ENCODE measurements at regions not wholly inside any gene's neighbourhood (a gene's known extent, or its start where the extent isn't known, plus 50 kb on each side); places are given as distances from the start of the nearest gene placed in this dataset.
"Not testable (repeated sequence)": the region's sequence is repeated elsewhere in the genome, so short reads cannot be mapped to it uniquely, and the experiment has no call there.

GRCh38 chr14:30462358-30462757 is 96.6 kb upstream of the G2E3 start:
- Mint-ChIP-seq H3K27me3 (peaks cover 11% of the 10 kb centered on the region), H3K27ac (no peak overlapping the region), H3K4me1 (no peaks in the 10 kb centered on the region), H3K4me3 (no peak overlapping the region), H3K36me3 (ENCODE audit: low read depth) (no peaks in the 10 kb centered on the region), H3K9me3 (ENCODE audit: low read depth) (no peaks in the 10 kb centered on the region)
- no peak for ATAC-seq
- no peak for DNase-seq
- POLR2A ChIA-PET = no interaction called here
- CTCF ChIA-PET = interaction anchor here (0.7 to 1.2 kb wide), 2 partner anchors 8 to 19 kb away, joined by 3 read pairs; no protein-coding TSS in a partner anchor
- intact Hi-C loops (cut with DNase I, micrococcal nuclease) = no loop called here

DNA sequence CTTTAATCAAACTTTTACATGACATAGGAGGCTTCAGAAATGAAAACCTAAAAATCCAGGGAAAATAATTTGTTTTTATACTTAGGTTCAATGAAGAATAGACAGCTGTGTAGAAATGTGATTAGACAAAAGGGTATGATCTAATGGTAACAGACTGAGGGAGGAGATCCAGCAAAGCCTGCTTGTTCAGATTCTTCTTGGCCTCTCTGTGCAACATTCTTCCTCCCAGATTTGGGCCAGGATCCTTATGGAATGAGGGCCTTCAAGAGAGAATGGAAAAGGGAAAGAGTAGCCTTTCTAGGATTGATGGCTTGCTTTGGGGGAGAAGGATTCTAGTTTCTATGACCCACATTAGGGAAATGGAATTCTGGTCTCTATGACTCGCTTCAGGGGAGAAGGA is 94.5 kb upstream of the G2E3 start:
- intact Hi-C loops (cut with DNase I, micrococcal nuclease) = no loop called here
- H3K36me3 Mint-ChIP-seq (ENCODE audit: low read depth) = no peaks in the 10 kb centered on the region
- no peaks in the 10 kb centered on the region for H3K4me1 Mint-ChIP-seq
- ChIA-PET CTCF (interaction anchor here (0.8 kb wide), 1 partner anchor 62 kb away, joined by 3 read pairs; no protein-coding TSS in a partner anchor), POLR2A (no interaction called here)
- H3K4me3 Mint-ChIP-seq = no peak overlapping the region
- DNase-seq (no peak), ATAC-seq (no peak)
- H3K27ac Mint-ChIP-seq = no peak overlapping the region
- no peaks in the 10 kb centered on the region for H3K9me3 Mint-ChIP-seq (ENCODE audit: low read depth)
- H3K27me3 Mint-ChIP-seq = peaks cover 10% of the 10 kb centered on the region

- H3K4me3 Mint-ChIP-seq = no peak overlapping the region
Observed at GRCh38 chr14:30468354-30468753, 90.6 kb upstream of the G2E3 start.

DNA sequence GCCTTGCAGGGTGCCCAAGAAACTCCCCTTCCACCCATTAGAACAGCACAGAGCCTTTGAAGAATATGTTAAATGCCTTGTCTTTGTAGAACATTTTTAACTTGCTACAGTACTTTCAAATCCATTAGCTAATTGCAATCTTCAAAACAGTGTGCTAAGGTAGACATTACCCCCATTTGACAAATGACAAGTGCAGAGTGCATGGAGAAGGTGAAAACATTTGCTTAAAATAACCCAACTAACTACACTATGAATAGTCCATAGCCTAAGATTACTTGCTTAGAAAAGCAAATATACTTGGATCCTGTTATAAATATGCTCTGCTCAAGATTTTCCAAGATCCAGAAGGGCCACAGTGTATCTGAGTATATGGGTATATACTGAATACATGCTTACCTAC is 87.0 kb upstream of the G2E3 start:
- H3K4me1 Mint-ChIP-seq = no peaks in the 10 kb centered on the region
- H3K4me3 Mint-ChIP-seq = no peak overlapping the region
- H3K9me3 Mint-ChIP-seq (ENCODE audit: low read depth) = no peaks in the 10 kb centered on the region
- POLR2A ChIA-PET = no interaction called here
- H3K27me3 Mint-ChIP-seq = peaks cover 2% of the 10 kb centered on the region
- H3K36me3 Mint-ChIP-seq (ENCODE audit: low read depth) = no peaks in the 10 kb centered on the region
- intact Hi-C loops (cut with DNase I, micrococcal nuclease) = no loop called here
- no peak overlapping the region for H3K27ac Mint-ChIP-seq
- CTCF ChIA-PET = no interaction called here
- DNase-seq (no peak), ATAC-seq (no peak)

More at GRCh38 chr14:30468354-30468753, 90.6 kb upstream of the G2E3 start:
- Mint-ChIP-seq H3K9me3 (ENCODE audit: low read depth) (no peaks in the 10 kb centered on the region), H3K36me3 (ENCODE audit: low read depth) (no peaks in the 10 kb centered on the region), H3K27ac (no peak overlapping the region), H3K27me3 (peaks cover 4% of the 10 kb centered on the region), H3K4me1 (no peaks in the 10 kb centered on the region)
- CTCF ChIA-PET = interaction anchor here (0.6 to 1.2 kb wide), 2 partner anchors 94 to 1719 kb away, joined by 3 read pairs; no protein-coding TSS in a partner anchor
- DNase-seq (no peak), ATAC-seq (no peak)
- intact Hi-C loops (cut with DNase I, micrococcal nuclease) = no loop called here
- POLR2A ChIA-PET = no interaction called here

DNA sequence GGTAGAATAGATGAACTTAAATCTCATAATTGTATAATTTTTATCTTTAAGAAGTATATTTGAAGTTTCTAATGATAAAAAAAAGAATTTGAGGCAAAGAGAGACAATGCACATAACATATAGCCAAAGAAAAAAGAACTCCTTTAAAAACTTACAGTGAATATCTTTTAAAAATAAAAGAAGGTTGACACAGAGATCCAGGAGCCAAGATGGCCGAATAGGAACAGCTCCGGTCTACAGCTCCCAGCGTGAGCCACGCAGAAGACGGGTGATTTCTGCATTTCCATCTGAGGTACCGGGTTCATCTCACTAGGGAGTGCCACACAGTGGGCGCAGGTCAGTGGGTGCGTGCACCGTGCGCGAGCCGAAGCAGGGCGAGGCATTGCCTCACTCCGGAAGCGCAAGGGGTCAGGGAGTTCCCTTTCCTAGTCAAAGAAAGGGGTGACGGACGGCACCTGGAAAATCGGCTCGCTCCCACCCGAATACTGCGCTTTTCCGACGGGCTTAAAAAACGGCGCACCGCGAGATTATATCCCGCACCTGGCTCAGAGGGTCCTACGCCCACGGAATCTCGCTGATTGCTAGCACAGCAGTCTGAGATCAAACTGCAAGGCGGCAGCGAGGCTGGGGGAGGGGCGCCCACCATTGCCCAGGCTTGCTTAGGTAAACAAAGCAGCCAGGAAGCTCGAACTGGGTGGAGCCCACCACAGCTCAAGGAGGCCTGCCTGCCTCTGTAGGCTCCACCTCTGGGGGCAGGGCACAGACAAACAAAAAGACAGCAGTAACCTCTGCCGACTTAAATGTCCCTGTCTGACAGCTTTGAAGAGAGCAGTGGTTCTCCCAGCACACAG is 84.9 kb upstream of the G2E3 start:
- H3K27ac Mint-ChIP-seq; DNase-seq; CTCF ChIA-PET; intact Hi-C loops (cut with DNase I, micrococcal nuclease); ATAC-seq; H3K4me3 Mint-ChIP-seq; H3K4me1 Mint-ChIP-seq; POLR2A ChIA-PET; H3K27me3 Mint-ChIP-seq; H3K36me3 Mint-ChIP-seq (ENCODE audit: low read depth); H3K9me3 Mint-ChIP-seq (ENCODE audit: low read depth): not testable (repeated sequence)

DNA sequence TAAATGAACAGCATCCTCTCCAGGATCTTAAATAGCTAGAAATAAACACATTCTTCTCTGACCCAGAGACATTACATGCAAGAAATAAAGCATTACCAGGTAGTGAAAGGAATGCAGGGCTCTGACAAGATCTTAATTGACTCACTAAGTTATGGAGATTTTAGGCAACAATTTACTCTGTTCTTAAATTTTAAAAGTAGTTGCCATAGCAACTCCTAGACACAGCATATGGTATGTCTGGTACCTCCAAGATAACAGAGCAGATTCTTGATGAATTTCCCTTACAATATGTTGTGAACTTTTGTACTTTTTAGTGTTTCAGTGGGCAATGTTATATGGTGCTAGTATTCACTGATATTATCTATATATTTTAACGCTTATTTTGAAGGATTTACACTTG is 76.7 kb upstream of the G2E3 start:
- Mint-ChIP-seq H3K36me3 (ENCODE audit: low read depth) (no peaks in the 10 kb centered on the region), H3K9me3 (ENCODE audit: low read depth) (no peaks in the 10 kb centered on the region), H3K4me3 (no peak overlapping the region), H3K27ac (no peak overlapping the region), H3K4me1 (no peaks in the 10 kb centered on the region), H3K27me3 (peaks cover 3% of the 10 kb centered on the region)
- intact Hi-C loops (cut with DNase I, micrococcal nuclease) = no loop called here
- DNase-seq = no peak
- POLR2A ChIA-PET = no interaction called here
- ATAC-seq = no peak
- CTCF ChIA-PET = no interaction called here

DNA sequence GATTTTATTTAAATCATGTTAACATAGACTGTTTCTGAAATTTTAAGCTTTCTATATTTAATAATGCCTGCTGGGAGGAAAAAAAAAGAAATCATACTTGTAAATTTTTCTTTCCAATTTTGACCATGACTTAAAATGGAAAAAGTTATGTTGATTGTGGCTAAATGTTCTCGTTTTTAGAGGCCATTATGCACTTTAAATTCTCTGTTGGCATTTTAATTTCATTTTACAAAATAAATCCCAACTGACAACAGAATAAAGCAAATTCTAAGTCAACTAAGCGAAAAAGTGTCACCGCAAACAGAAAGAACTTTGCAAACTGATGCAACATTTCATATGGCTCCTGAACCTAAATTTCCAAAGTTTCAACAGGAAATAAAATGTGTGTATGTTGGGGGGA is 74.8 kb upstream of the G2E3 start:
- no peak for DNase-seq
- Mint-ChIP-seq H3K4me3 (no peak overlapping the region), H3K4me1 (no peaks in the 10 kb centered on the region), H3K27ac (no peak overlapping the region), H3K9me3 (ENCODE audit: low read depth) (no peaks in the 10 kb centered on the region), H3K36me3 (ENCODE audit: low read depth) (no peaks in the 10 kb centered on the region), H3K27me3 (peaks cover 3% of the 10 kb centered on the region)
- no peak for ATAC-seq
- CTCF ChIA-PET = interaction anchor here (1.3 kb wide), 1 partner anchor 109 kb away, joined by 5 read pairs; no protein-coding TSS in a partner anchor
- intact Hi-C loops (cut with DNase I, micrococcal nuclease) = no loop called here
- POLR2A ChIA-PET = no interaction called here

GRCh38 chr14:30484976-30485375 is 74.0 kb upstream of the G2E3 start:
- no peak for ATAC-seq
- intact Hi-C loops (cut with DNase I, micrococcal nuclease) = no loop called here
- DNase-seq = no peak
- CTCF ChIA-PET = interaction anchor here (0.7 kb wide), 1 partner anchor 35 kb away, joined by 3 read pairs; no protein-coding TSS in a partner anchor
- POLR2A ChIA-PET = no interaction called here
- Mint-ChIP-seq H3K4me1 (no peaks in the 10 kb centered on the region), H3K27ac (no peak overlapping the region), H3K9me3 (ENCODE audit: low read depth) (no peaks in the 10 kb centered on the region), H3K4me3 (no peak overlapping the region), H3K27me3 (peaks cover 3% of the 10 kb centered on the region), H3K36me3 (ENCODE audit: low read depth) (no peaks in the 10 kb centered on the region)

DNA sequence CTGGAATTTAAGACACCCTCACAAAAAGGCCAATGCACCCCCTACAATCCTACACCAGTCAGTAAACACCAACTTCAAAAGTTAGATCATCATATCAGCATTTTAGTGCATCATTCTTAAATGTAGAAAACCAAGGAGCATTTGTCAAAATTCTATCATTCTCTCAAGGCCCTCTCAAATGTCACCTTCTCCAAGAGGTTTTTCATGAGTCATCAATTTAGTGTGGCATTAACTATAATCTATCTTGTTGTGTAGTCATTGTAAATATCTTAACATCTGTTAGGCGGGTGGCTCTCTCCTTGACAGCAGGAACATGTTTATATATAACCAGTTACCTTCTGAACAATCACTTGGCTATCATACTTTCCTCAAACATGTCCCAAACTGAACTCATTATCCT is 62.1 kb upstream of the G2E3 start:
- no peak overlapping the region for H3K27ac Mint-ChIP-seq
- POLR2A ChIA-PET = no interaction called here
- ATAC-seq (no peak), DNase-seq (no peak)
- CTCF ChIA-PET = no interaction called here
- H3K9me3 Mint-ChIP-seq (ENCODE audit: low read depth) = no peaks in the 10 kb centered on the region
- H3K27me3 Mint-ChIP-seq = peaks cover 9% of the 10 kb centered on the region
- no peaks in the 10 kb centered on the region for H3K4me1 Mint-ChIP-seq
- intact Hi-C loops (cut with DNase I, micrococcal nuclease) = no loop called here
- no peaks in the 10 kb centered on the region for H3K36me3 Mint-ChIP-seq (ENCODE audit: low read depth)
- H3K4me3 Mint-ChIP-seq = no peak overlapping the region

DNA sequence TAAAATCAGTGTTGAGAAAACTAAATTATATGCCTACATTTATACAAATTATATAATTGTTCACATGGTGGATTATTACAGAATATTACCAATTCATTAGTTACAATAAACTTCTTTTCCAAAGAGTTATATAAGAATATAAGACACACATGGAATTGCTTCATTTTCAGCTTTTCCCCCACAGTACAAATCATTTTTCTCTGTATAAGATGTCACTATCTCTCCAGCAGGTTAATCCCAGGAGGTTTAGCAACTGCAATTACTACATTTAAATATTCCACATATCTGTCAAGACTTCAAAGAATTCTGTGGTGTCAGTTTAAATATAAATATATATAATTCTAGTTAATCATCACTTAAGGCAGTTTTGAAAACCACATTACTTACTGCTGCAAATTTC is 59.6 kb upstream of the G2E3 start:
- Mint-ChIP-seq H3K27me3 (peaks cover 9% of the 10 kb centered on the region), H3K27ac (no peak overlapping the region), H3K9me3 (ENCODE audit: low read depth) (no peaks in the 10 kb centered on the region), H3K4me3 (no peak overlapping the region), H3K36me3 (ENCODE audit: low read depth) (no peaks in the 10 kb centered on the region), H3K4me1 (no peaks in the 10 kb centered on the region)
- ChIA-PET POLR2A (no interaction called here), CTCF (interaction anchor here (1.1 kb wide), 1 partner anchor 22 kb away, joined by 3 read pairs; no protein-coding TSS in a partner anchor)
- DNase-seq (no peak), ATAC-seq (no peak)
- intact Hi-C loops (cut with DNase I, micrococcal nuclease) = no loop called here

DNA sequence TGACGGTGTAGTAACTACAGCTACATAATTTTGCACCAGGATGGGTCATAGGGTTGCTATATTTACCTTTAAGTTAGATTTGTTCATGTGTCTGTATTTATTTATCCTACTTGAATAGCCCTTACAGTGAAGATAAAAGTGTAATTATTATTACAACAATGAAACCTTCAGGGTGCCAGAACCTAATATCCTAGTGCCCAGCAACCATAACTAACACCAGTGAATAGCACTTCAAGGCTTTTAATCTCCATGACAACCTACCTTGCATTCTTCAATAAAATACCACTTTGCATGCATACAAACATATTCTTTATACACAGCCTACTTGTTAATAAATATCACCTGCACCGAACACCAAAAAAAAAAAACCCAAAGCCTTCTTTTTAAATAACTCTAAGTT is 58.7 kb upstream of the G2E3 start:
- H3K36me3 Mint-ChIP-seq (ENCODE audit: low read depth) = no peaks in the 10 kb centered on the region
- no peaks in the 10 kb centered on the region for H3K9me3 Mint-ChIP-seq (ENCODE audit: low read depth)
- POLR2A ChIA-PET = no interaction called here
- ATAC-seq (no peak), DNase-seq (no peak)
- intact Hi-C loops (cut with DNase I, micrococcal nuclease) = no loop called here
- CTCF ChIA-PET = interaction anchor here (0.6 kb wide), 1 partner anchor 28 kb away, joined by 3 read pairs; no protein-coding TSS in a partner anchor
- peaks cover 7% of the 10 kb centered on the region for H3K27me3 Mint-ChIP-seq
- no peak overlapping the region for H3K4me3 Mint-ChIP-seq
- no peaks in the 10 kb centered on the region for H3K4me1 Mint-ChIP-seq
- no peak overlapping the region for H3K27ac Mint-ChIP-seq

- H3K27ac Mint-ChIP-seq = no peak overlapping the region
- no peaks in the 10 kb centered on the region for H3K36me3 Mint-ChIP-seq (ENCODE audit: low read depth)
- H3K9me3 Mint-ChIP-seq (ENCODE audit: low read depth) = no peaks in the 10 kb centered on the region
- ChIA-PET POLR2A (no interaction called here), CTCF (interaction anchor here (1.1 kb wide), 1 partner anchor 15 kb away, joined by 3 read pairs; no protein-coding TSS in a partner anchor)
- H3K27me3 Mint-ChIP-seq = peaks cover 24% of the 10 kb centered on the region
- no peak for DNase-seq
- no peaks in the 10 kb centered on the region for H3K4me1 Mint-ChIP-seq
- ATAC-seq = no peak
- intact Hi-C loops (cut with DNase I, micrococcal nuclease) = no loop called here
- no peak overlapping the region for H3K4me3 Mint-ChIP-seq
Observed at GRCh38 chr14:30507209-30507608, 51.7 kb upstream of the G2E3 start.

All from activated CD4-positive, alpha-beta T cell treated with anti-CD3 and anti-CD28 coated beads for 36 hours (primary cell).